Brain microvascular endothelial cell (primary cell): ENCODE measurements at regions not wholly inside any gene's neighbourhood (a gene's known extent, or its start where the extent isn't known, plus 50 kb on each side); places are given as distances from the start of the nearest gene placed in this dataset.

Source experiments
- DNase-seq: peaks from one replicate; pipeline ENCODE4 v3.0.0-alpha.2; 2020
- H3K27ac ChIP-seq: fragments of 250-450 bp; sonication (Bioruptor Pico); 2 replicates; pipeline ENCODE4 v1.5.1; 2020; ENCODE audit warnings: mild to moderate bottlenecking, moderate library complexity
- H3K27me3 ChIP-seq: fragments of 250-450 bp; sonication (Bioruptor Pico); replicated peaks from 2 replicates; pipeline ENCODE4 v1.5.1; 2020; ENCODE audit warnings: mild to moderate bottlenecking
- H3K36me3 ChIP-seq: fragments of 250-450 bp; sonication (Bioruptor Pico); replicated peaks from 2 replicates; pipeline ENCODE4 v1.5.1; 2020; ENCODE audit warnings: mild to moderate bottlenecking
- H3K4me3 ChIP-seq: 2 replicates; pipeline ENCODE4 v1.5.1; 2011; ENCODE audit warnings: low read depth, mild to moderate bottlenecking, control low read depth, low read length, moderate library complexity
- in situ Hi-C: cut with HindIII; loops from 2 replicates; pipeline ENCODE4 v1.10.0; 2017; ENCODE audit warnings: low sequenced_read_pairs, low pct_ligation_motif_present
- TF ChIP-seq, protein P1 (sequence below): IDR thresholded peaks from 2 replicates; pipeline ENCODE4 v1.5.1; 2011; ENCODE audit warnings: low read depth, mild to moderate bottlenecking, moderate library complexity, low read length, control low read depth, inconsistent platforms; ENCODE audit errors: missing control alignments

DNA sequence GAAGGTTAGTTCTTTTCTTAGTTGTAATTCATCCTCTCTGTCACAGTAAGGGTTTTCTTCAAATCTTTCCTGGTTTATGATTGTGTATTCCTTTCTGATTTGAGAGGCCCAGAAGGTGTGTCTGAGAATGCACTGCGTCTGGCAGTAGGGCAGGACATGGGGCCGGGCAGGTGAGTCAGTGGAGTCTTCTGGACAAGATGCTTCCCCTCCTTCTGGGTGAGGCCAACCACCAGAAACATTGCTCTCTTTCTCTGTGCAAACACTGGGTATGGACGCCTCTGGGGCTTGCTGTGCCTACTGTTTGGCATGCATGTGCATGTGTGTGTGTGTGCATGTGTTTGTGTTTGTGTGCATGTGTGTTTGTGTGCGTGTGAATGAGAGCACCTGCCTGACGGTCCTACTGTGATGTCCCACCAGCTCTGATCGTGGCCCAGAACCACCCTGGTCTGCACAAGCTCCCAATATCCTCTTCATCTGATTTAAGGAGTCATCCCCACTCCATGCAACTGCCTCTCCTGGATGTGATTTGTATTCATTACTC lies 93.2 kb upstream of the DLX2 start:
- Histone ChIP-seq H3K36me3 (no peaks in the 10 kb centered on the region), H3K27me3 (no peaks in the 10 kb centered on the region), H3K27ac (no peak overlapping the region), H3K4me3 (no peak overlapping the region)
- TF ChIP-seq, protein P1, sequence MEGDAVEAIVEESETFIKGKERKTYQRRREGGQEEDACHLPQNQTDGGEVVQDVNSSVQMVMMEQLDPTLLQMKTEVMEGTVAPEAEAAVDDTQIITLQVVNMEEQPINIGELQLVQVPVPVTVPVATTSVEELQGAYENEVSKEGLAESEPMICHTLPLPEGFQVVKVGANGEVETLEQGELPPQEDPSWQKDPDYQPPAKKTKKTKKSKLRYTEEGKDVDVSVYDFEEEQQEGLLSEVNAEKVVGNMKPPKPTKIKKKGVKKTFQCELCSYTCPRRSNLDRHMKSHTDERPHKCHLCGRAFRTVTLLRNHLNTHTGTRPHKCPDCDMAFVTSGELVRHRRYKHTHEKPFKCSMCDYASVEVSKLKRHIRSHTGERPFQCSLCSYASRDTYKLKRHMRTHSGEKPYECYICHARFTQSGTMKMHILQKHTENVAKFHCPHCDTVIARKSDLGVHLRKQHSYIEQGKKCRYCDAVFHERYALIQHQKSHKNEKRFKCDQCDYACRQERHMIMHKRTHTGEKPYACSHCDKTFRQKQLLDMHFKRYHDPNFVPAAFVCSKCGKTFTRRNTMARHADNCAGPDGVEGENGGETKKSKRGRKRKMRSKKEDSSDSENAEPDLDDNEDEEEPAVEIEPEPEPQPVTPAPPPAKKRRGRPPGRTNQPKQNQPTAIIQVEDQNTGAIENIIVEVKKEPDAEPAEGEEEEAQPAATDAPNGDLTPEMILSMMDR = no peak
- no peak for DNase-seq
- in situ Hi-C loops = loop anchor here (25.0 kb wide), 1 partner anchor 241 kb away; the partner anchor contains the start of gene ITGA6

- no peak overlapping the region for H3K27ac ChIP-seq
- H3K36me3 ChIP-seq = no peaks in the 10 kb centered on the region
- in situ Hi-C loops = loop anchor here (25.0 kb wide), 1 partner anchor 240 kb away; the partner anchor contains the start of gene ITGA6
- DNase-seq = peak; percentile 27
- TF ChIP-seq, protein P1 = no peak
- no peak overlapping the region for H3K4me3 ChIP-seq
- no peaks in the 10 kb centered on the region for H3K27me3 ChIP-seq
Observed at GRCh38 chr2:172196768-172197431, 94.2 kb upstream of the DLX2 start.

DNA sequence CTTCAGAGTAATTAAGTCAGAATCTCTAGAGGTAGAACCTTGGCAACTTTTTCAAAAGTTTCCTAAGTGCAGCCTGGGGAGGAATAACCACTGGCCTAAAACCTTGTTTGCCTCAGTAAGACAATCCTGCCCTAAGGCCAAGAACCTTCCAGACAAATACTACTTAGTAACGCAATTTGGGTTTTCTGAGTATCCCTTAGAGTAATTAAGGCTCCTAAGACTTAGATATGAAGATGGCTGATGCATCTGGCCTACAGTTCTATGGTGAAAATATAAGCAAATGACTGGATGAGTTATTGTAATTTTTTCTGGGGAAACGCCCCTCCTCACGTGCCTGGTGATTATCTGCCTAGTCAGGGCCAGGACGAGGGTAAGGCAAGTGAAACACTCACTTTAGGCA lies 95.7 kb upstream of the DLX2 start:
- in situ Hi-C loops = loop anchor here (25.0 kb wide), 1 partner anchor 239 kb away; the partner anchor contains the start of gene ITGA6
- TF ChIP-seq, protein P1 = no peak
- Histone ChIP-seq H3K27ac (no peak overlapping the region), H3K4me3 (no peak overlapping the region), H3K27me3 (no peaks in the 10 kb centered on the region), H3K36me3 (no peaks in the 10 kb centered on the region)
- DNase-seq = no peak

DNA sequence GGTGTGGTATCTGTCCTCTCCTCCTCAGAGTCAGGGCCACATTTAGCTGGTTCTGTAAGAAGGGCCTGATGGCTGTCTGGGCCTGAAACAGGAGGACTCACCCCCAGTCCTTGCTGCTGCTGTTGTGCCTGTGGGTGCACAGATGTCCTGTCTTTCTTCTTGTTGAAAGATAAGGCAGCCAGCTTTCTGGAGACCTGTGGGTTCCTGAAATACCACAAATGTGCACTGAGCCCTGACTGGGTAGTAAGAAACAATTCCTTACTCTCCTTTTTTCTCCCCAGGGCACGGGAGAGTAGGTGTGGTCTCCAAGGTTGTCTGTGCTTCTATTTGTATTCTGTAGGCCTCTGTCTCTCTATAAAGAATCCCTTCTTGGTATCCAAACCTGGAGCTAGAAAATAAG lies 96.2 kb upstream of the DLX2 start:
- Histone ChIP-seq H3K27ac (no peak overlapping the region), H3K4me3 (no peak overlapping the region), H3K36me3 (no peaks in the 10 kb centered on the region), H3K27me3 (no peaks in the 10 kb centered on the region)
- TF ChIP-seq, protein P1 = no peak
- no peak for DNase-seq
- in situ Hi-C loops = loop anchor here (25.0 kb wide), 1 partner anchor 238 kb away; the partner anchor contains the start of gene ITGA6

GRCh38 chr2:172200495-172201085 lies 97.9 kb upstream of the DLX2 start:
- no peaks in the 10 kb centered on the region for H3K36me3 ChIP-seq
- in situ Hi-C loops = no loop called here
- TF ChIP-seq, protein P1 = peak; percentile 49
- no peak overlapping the region for H3K27ac ChIP-seq
- H3K27me3 ChIP-seq = no peaks in the 10 kb centered on the region
- DNase-seq = peak; percentile 56
- H3K4me3 ChIP-seq = no peak overlapping the region
